GM12878 (cell line): ENCODE measurements at regions not wholly inside any gene's neighbourhood (a gene's known extent, or its start where the extent isn't known, plus 50 kb on each side); places are given as distances from the start of the nearest gene placed in this dataset.

ENCODE experiments used
- ATAC-seq: fragments of 200-7000 bp; cut with Tn5 transposase; 3 replicates; pipeline ENCODE4 v1.9.1; 2020; ENCODE audit warnings: mild to moderate bottlenecking, moderate library complexity
- BruUV-seq: library from RNA; stranded (reverse); fragments of 400-500 nt; replicated peaks from 2 replicates; lab custom pipeline; 2021; lab: Mats Ljungman, UMichigan
- CTCF ChIA-PET: fragments of 300-600 bp; sonication (Branson Sonifier 250); formaldehyde crosslinking; extraction: SDS; loops from one replicate; lab custom pipeline; 2021; ENCODE audit warnings: inconsistent platforms; lab: Yijun Ruan, JAX
- POLR2A ChIA-PET: fragments of 350-600 bp; formaldehyde crosslinking; extraction: SDS; loops from one replicate; lab custom pipeline; 2021; ENCODE audit warnings: inconsistent platforms; lab: Charles Lee
- RAD21 ChIA-PET: fragments of 300-600 bp; sonication (Branson Sonifier 250); formaldehyde crosslinking; loops from one replicate; lab custom pipeline; 2023; ENCODE audit warnings: antibody characterized with exemption; ENCODE audit not compliant: unreplicated experiment; lab: Charles Lee
- SMC1A ChIA-PET: fragments of 300-600 bp; sonication (Branson Sonifier 250); formaldehyde crosslinking; loops from one replicate; lab custom pipeline; 2023; ENCODE audit not compliant: unreplicated experiment, uncharacterized antibody; lab: Charles Lee
- DNase-seq: peaks from one replicate; pipeline ENCODE4 v3.0.0-alpha.2; 2011; ENCODE audit warnings: low read depth, low spot score
- FAIRE-seq: peaks from 3 replicates; lab custom pipeline; 2011; peaks lifted over from hg19 to GRCh38; lab: Jason Lieb, UNC
- H2AFZ ChIP-seq: 2 replicates; pipeline ENCODE4 v1.6.0; 2011; ENCODE audit warnings: low read depth, low read length, control low read depth; ENCODE audit not compliant: control insufficient read depth
- H3K27ac ChIP-seq: 2 replicates; pipeline ENCODE4 v1.5.1; 2011; ENCODE audit warnings: control low read depth; ENCODE audit not compliant: control insufficient read depth, insufficient read depth
- H3K27me3 ChIP-seq, 2 experiments: replicated peaks in 1 of 2; 2 replicates each; pipeline versions ENCODE4 v1.6.0 to v1.6.1; 2011; ENCODE audit warnings: low read length in 1 of 2; ENCODE audit not compliant: control insufficient read depth in 2 of 2, insufficient read depth in 2 of 2
- H3K36me3 ChIP-seq, 2 experiments: 2 replicates each; pipeline ENCODE4 v1.5.1; 2011; ENCODE audit warnings: low read length in 1 of 2; ENCODE audit not compliant: control insufficient read depth in 2 of 2, insufficient read depth in 2 of 2
- H3K4me1 ChIP-seq: 2 replicates; pipeline ENCODE4 v1.6.1; 2011; ENCODE audit warnings: mild to moderate bottlenecking, low read length, moderate library complexity, mixed read lengths; ENCODE audit not compliant: control insufficient read depth, insufficient read depth
- H3K4me2 ChIP-seq: 2 replicates; pipeline ENCODE4 v1.6.0; 2011; ENCODE audit warnings: control low read depth; ENCODE audit not compliant: control insufficient read depth, insufficient read depth
- H3K4me3 ChIP-seq: fragments of 200-600 bp; sonication (generic); 2 replicates; pipeline ENCODE4 v1.5.1; 2016
- H3K79me2 ChIP-seq: 2 replicates; pipeline ENCODE4 v1.6.0; 2011; ENCODE audit warnings: low read length; ENCODE audit not compliant: control insufficient read depth, insufficient read depth
- H3K9ac ChIP-seq: 2 replicates; pipeline ENCODE4 v1.8.0; 2011; ENCODE audit warnings: low read length, control low read depth, mixed read lengths; ENCODE audit not compliant: control insufficient read depth, insufficient read depth
- H3K9me3 ChIP-seq: replicated peaks from 3 replicates; pipeline ENCODE4 v1.5.1; 2011; ENCODE audit warnings: mild to moderate bottlenecking, low read length; ENCODE audit not compliant: control insufficient read depth, insufficient read depth
- H4K20me1 ChIP-seq: 2 replicates; pipeline ENCODE4 v1.6.0; 2011; ENCODE audit not compliant: control insufficient read depth, insufficient read depth
- ASH2L ChIP-seq: fragments of 300-600, 200-600 bp; sonication (generic); IDR thresholded peaks from 2 replicates; pipeline ENCODE4 v1.6.1; 2017; ENCODE audit warnings: low read depth, mild to moderate bottlenecking, borderline replicate concordance
- IKZF1 ChIP-seq: fragments of 450-650 bp; conservative IDR thresholded peaks from 2 replicates; pipeline ENCODE4 v1.6.1; 2017; ENCODE audit warnings: antibody characterized with exemption, mild to moderate bottlenecking
- JUND ChIP-seq: IDR thresholded peaks from 2 replicates; pipeline ENCODE4 v1.6.1; 2012; ENCODE audit warnings: low read depth, mild to moderate bottlenecking, low read length, improper control_type of control experiment, moderate library complexity
- NFIC ChIP-seq: IDR thresholded peaks from 2 replicates; pipeline ENCODE4 v1.6.1; 2012; ENCODE audit warnings: low read depth, mild to moderate bottlenecking, inconsistent platforms, low read length, moderate library complexity
- NRF1 ChIP-seq: conservative IDR thresholded peaks from 2 replicates; pipeline ENCODE4 v1.6.1; 2011; ENCODE audit warnings: mild to moderate bottlenecking, low read depth, low read length, improper control_type of control experiment
- RCOR1 ChIP-seq: conservative IDR thresholded peaks from 2 replicates; pipeline ENCODE4 v1.6.1; 2012; ENCODE audit warnings: low read depth, low read length, improper control_type of control experiment
- SIX5 ChIP-seq: IDR thresholded peaks from 2 replicates; pipeline ENCODE4 v1.6.1; 2011; ENCODE audit warnings: mild to moderate bottlenecking, low read depth, low read length, moderate library complexity; ENCODE audit not compliant: severe bottlenecking
- SP1 ChIP-seq: IDR thresholded peaks from one replicate; pipeline ENCODE4 v1.6.1; 2011; ENCODE audit warnings: low read depth, low read length
- STAT3 ChIP-seq: IDR thresholded peaks from 2 replicates; pipeline ENCODE4 v1.6.1; 2011; ENCODE audit warnings: low read depth, low read length, improper control_type of control experiment
- TARDBP ChIP-seq: IDR thresholded peaks from 2 replicates; pipeline ENCODE4 v1.6.1; 2016; ENCODE audit warnings: borderline replicate concordance
- ZNF384 ChIP-seq: IDR thresholded peaks from 2 replicates; pipeline ENCODE4 v1.6.1; 2012; ENCODE audit warnings: low read depth, mild to moderate bottlenecking, low read length, improper control_type of control experiment, borderline replicate concordance
- WGBS: methylation state at CpG from one replicate; pipeline ENCODE4 v1.1.6; 2016; ENCODE audit warnings: low lambda C conversion rate; ENCODE audit not compliant: insufficient replicate concordance, insufficient coverage; ENCODE audit errors: missing lambda C conversion rate; 5-methylcytosine and 5-hydroxymethylcytosine counted together
- in situ Hi-C: fragments of 300-500 bp; cut with MboI; formaldehyde crosslinking; loops from 9 replicates; pipeline ENCODE4 v1.14.3; 2018; ENCODE audit warnings: mixed read lengths
- intact Hi-C: fragments of 100-400 bp; cut with micrococcal nuclease; formaldehyde crosslinking; loops from one replicate; pipeline ENCODE4 v1.14.2; 2022; ENCODE audit not compliant: unreplicated experiment
- TF ChIP-seq, protein P1 (sequence below): fragments of 450-650 bp; IDR thresholded peaks from 2 replicates; pipeline ENCODE4 v1.6.1; 2017; ENCODE audit warnings: mild to moderate bottlenecking, moderate library complexity
- TF ChIP-seq, protein P2 (sequence below): IDR thresholded peaks from 2 replicates; pipeline ENCODE4 v1.6.1; 2011; ENCODE audit warnings: low read depth, mild to moderate bottlenecking, low read length, moderate library complexity, borderline replicate concordance; ENCODE audit errors: extremely low read depth

DNA sequence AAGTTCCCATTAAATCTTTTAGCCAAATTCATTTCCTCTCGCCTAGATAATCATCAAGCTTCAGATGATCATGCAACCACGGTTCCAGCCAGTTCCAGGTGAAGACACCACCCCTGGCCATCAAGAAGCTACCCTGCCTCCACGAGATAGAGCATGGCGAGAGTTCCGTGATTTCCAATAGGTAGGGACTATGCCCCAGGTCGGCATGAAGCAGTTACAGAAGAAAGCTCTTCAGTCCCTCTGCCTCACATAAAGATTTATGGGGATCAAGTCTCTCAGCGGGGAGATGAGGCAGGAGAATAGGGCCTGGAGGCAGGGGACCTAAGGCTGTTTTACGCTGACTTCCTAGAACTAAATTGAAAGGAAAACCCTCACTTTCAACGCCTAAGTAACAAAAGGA lies 183.9 kb downstream of the OR13H1 start:
- no peaks in the 10 kb centered on the region for H3K4me1 ChIP-seq
- no peak overlapping the region for H3K27ac ChIP-seq
- peak overlapping the region; percentile 46 for H2AFZ ChIP-seq
- peaks cover 5% of the 10 kb centered on the region; the same call in 2 of the 3 replicates for H3K9me3 ChIP-seq
- BruUV-seq = no TSS peak
- POLR2A ChIA-PET = no interaction called here
- in situ Hi-C loops (no loop called here), intact Hi-C loops (loop anchor here (1.0 to 2.0 kb wide), 4 partner anchors 16 to 95 kb away; no protein-coding TSS in a partner anchor)
- no peak for TF ChIP-seq RCOR1
- TF ChIP-seq JUND = no peak
- no peak for TF ChIP-seq ASH2L
- no peak for TF ChIP-seq TARDBP
- TF ChIP-seq SIX5 = no peak
- TF ChIP-seq STAT3 = no peak
- TF ChIP-seq, protein P1, sequence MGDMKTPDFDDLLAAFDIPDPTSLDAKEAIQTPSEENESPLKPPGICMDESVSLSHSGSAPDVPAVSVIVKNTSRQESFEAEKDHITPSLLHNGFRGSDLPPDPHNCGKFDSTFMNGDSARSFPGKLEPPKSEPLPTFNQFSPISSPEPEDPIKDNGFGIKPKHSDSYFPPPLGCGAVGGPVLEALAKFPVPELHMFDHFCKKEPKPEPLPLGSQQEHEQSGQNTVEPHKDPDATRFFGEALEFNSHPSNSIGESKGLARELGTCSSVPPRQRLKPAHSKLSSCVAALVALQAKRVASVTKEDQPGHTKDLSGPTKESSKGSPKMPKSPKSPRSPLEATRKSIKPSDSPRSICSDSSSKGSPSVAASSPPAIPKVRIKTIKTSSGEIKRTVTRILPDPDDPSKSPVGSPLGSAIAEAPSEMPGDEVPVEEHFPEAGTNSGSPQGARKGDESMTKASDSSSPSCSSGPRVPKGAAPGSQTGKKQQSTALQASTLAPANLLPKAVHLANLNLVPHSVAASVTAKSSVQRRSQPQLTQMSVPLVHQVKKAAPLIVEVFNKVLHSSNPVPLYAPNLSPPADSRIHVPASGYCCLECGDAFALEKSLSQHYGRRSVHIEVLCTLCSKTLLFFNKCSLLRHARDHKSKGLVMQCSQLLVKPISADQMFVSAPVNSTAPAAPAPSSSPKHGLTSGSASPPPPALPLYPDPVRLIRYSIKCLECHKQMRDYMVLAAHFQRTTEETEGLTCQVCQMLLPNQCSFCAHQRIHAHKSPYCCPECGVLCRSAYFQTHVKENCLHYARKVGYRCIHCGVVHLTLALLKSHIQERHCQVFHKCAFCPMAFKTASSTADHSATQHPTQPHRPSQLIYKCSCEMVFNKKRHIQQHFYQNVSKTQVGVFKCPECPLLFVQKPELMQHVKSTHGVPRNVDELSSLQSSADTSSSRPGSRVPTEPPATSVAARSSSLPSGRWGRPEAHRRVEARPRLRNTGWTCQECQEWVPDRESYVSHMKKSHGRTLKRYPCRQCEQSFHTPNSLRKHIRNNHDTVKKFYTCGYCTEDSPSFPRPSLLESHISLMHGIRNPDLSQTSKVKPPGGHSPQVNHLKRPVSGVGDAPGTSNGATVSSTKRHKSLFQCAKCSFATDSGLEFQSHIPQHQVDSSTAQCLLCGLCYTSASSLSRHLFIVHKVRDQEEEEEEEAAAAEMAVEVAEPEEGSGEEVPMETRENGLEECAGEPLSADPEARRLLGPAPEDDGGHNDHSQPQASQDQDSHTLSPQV = no peak
- no peak for TF ChIP-seq SP1
- TF ChIP-seq ZNF384 = no peak
- TF ChIP-seq NFIC = no peak
- TF ChIP-seq, protein P2, sequence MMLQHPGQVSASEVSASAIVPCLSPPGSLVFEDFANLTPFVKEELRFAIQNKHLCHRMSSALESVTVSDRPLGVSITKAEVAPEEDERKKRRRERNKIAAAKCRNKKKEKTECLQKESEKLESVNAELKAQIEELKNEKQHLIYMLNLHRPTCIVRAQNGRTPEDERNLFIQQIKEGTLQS = no peak
- TF ChIP-seq IKZF1 = no peak
- no peak for TF ChIP-seq NRF1
- H3K4me2 ChIP-seq = no peak overlapping the region
- H3K27me3 ChIP-seq = no peaks in the 10 kb centered on the region
- no peaks in the 10 kb centered on the region for H3K79me2 ChIP-seq
- FAIRE-seq (no peak), ATAC-seq (no peak), DNase-seq (no peak)
- no peaks in the 10 kb centered on the region for H3K36me3 ChIP-seq
- no peaks in the 10 kb centered on the region for H4K20me1 ChIP-seq
- RAD21 ChIA-PET = interaction anchor here (0.8 kb wide), 1 partner anchor 76 kb away, joined by 3 read pairs; no protein-coding TSS in a partner anchor
- CTCF ChIA-PET = interaction anchor here (0.7 to 2.5 kb wide), 3 partner anchors 14 to 85 kb away, joined by 3 to 7 read pairs (median 3); no protein-coding TSS in a partner anchor
- H3K9ac ChIP-seq = no peak overlapping the region
- H3K4me3 ChIP-seq = no peak overlapping the region
- SMC1A ChIA-PET = no interaction called here
- 56% methylated on average over 9 of the region's 9 CpGs for WGBS
